Common myeloid progenitor, CD34-positive (primary cell): ENCODE measurements at regions not wholly inside any gene's neighbourhood (a gene's known extent, or its start where the extent isn't known, plus 50 kb on each side); places are given as distances from the start of the nearest gene placed in this dataset.

Source experiments
- CTCF ChIA-PET: fragments of 350-600 bp; sonication (Branson Sonifier 250); formaldehyde crosslinking; loops from one replicate; lab custom pipeline; 2021; ENCODE audit warnings: antibody characterized with exemption; lab: Charles Lee
- POLR2A ChIA-PET: fragments of 350-600 bp; sonication (Branson Sonifier 250); formaldehyde crosslinking; loops from one replicate; lab custom pipeline; 2021; ENCODE audit warnings: antibody characterized with exemption; lab: Charles Lee
- DNase-seq, 3 donors: peaks; one replicate each; pipeline versions ENCODE4 v3.0.0 to v3.0.0-alpha.2; 2013
- H3K27ac ChIP-seq, 2 experiments: 1 replicate in 1 of 2; 2 replicates in 1 of 2; pipeline ENCODE4 v1.7.0; 2013; ENCODE audit warnings: inconsistent platforms in 2 of 2, low read length in 2 of 2, mild to moderate bottlenecking in 2 of 2, low read depth in 1 of 2, moderate library complexity in 1 of 2; ENCODE audit not compliant: severe bottlenecking in 2 of 2, insufficient read depth in 1 of 2, poor library complexity in 1 of 2
- H3K27me3 ChIP-seq, 5 experiments: replicated peaks in 2 of 5; 1 replicate in 3 of 5; 2 replicates in 2 of 5; pipeline versions ENCODE4 v1.6.1 to v1.7.0; 2013; ENCODE audit warnings: low read length in 4 of 5, mild to moderate bottlenecking in 2 of 5, moderate library complexity in 2 of 5, inconsistent platforms in 1 of 5; ENCODE audit not compliant: insufficient read depth in 5 of 5, control insufficient read depth in 4 of 5
- H3K36me3 ChIP-seq, 4 experiments: 1 replicate in 2 of 4; 2 replicates in 2 of 4; pipeline versions ENCODE4 v1.6.1 to v1.7.0; 2013; ENCODE audit warnings: low read length in 3 of 4, control low read depth in 1 of 4, mild to moderate bottlenecking in 1 of 4; ENCODE audit not compliant: control insufficient read depth in 4 of 4, insufficient read depth in 4 of 4
- H3K4me1 ChIP-seq, 4 experiments: 1 replicate in 3 of 4; 2 replicates in 1 of 4; pipeline versions ENCODE4 v1.6.1 to v1.7.1; 2013; ENCODE audit warnings: low read length in 3 of 4, mild to moderate bottlenecking in 3 of 4, control low read depth in 1 of 4, inconsistent platforms in 1 of 4, moderate library complexity in 1 of 4; ENCODE audit not compliant: control insufficient read depth in 4 of 4, insufficient read depth in 4 of 4; ENCODE audit errors: control extremely low read depth in 1 of 4
- H3K4me3 ChIP-seq, 7 experiments: 1 replicate in 4 of 7; 2 replicates in 3 of 7; pipeline versions ENCODE4 v1.5.1 to v1.7.0; 2013; ENCODE audit warnings: mild to moderate bottlenecking in 7 of 7, low read length in 6 of 7, moderate library complexity in 6 of 7, inconsistent platforms in 2 of 7, low read depth in 2 of 7, control low read depth in 1 of 7; ENCODE audit not compliant: insufficient read depth in 4 of 7, control insufficient read depth in 1 of 7; ENCODE audit errors: extremely low read depth in 1 of 7
- H3K9me3 ChIP-seq, 5 experiments: 1 replicate in 4 of 5; 2 replicates in 1 of 5; pipeline versions ENCODE4 v1.6.1 to v1.7.1; 2013; ENCODE audit warnings: low read length in 4 of 5, mild to moderate bottlenecking in 2 of 5, inconsistent platforms in 1 of 5, low read depth in 1 of 5, moderate library complexity in 1 of 5; ENCODE audit not compliant: control insufficient read depth in 4 of 5, insufficient read depth in 2 of 5; ENCODE audit errors: control extremely low read depth in 1 of 5
- WGBS: methylation state at CpG from one replicate; pipeline ENCODE4 v1.1.5; 2013; ENCODE audit not compliant: insufficient coverage; 5-methylcytosine and 5-hydroxymethylcytosine counted together

DNA sequence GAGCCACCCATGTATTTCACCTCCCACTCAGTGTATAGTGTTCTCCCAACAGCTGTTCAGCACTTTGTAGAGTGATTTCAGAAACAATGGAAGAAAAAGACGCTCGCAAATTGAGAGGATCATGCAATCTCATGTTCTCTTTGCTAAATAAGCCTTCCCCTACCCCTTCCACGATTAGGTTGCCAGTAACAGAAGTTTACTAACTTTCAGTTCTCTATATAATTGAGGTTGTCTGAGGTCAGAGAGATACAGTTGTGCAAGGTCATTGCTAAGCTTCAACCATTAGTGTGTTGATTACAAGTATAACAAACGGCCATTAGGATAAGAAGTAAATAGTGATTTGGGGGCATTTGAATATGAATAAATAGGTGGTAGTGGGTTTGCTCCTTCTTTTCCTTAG is 99.6 kb downstream of the TUSC7 start:
- H3K27me3 ChIP-seq = no peaks in the 10 kb centered on the region
- no peaks in the 10 kb centered on the region for H3K36me3 ChIP-seq
- DNase-seq = no peak
- POLR2A ChIA-PET = no interaction called here
- no peak overlapping the region for H3K4me3 ChIP-seq
- H3K27ac ChIP-seq = no peak overlapping the region
- no peaks in the 10 kb centered on the region for H3K4me1 ChIP-seq
- 100% methylated on average over 3 of the region's 4 CpGs for WGBS
- no peaks in the 10 kb centered on the region for H3K9me3 ChIP-seq
- CTCF ChIA-PET = no interaction called here

DNA sequence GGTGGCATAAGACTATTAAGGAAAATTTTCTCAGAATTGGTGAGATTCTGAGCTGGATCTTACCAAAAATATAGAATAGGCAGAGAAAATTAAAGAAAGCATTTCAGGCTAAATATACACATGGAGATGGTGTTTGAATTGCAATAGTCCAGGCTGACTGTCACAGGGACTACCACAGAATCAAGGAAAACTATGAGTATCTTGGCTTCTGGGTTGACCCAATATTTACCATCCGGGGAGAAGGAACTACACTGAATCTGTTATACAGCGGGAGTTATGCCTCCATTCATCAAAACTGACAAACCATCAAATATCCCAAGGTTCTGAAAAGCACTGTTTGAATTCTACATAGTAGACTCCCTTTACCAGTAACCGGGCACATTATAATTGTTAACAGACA is 102.2 kb downstream of the TUSC7 start:
- 93% methylated on average over 2 of the region's 3 CpGs for WGBS
- no peak overlapping the region for H3K4me3 ChIP-seq
- no peaks in the 10 kb centered on the region for H3K4me1 ChIP-seq
- no peaks in the 10 kb centered on the region for H3K27me3 ChIP-seq
- no peaks in the 10 kb centered on the region for H3K9me3 ChIP-seq
- no peak overlapping the region for H3K27ac ChIP-seq
- DNase-seq = no peak
- H3K36me3 ChIP-seq = no peaks in the 10 kb centered on the region
- CTCF ChIA-PET = no interaction called here
- POLR2A ChIA-PET = no interaction called here

DNA sequence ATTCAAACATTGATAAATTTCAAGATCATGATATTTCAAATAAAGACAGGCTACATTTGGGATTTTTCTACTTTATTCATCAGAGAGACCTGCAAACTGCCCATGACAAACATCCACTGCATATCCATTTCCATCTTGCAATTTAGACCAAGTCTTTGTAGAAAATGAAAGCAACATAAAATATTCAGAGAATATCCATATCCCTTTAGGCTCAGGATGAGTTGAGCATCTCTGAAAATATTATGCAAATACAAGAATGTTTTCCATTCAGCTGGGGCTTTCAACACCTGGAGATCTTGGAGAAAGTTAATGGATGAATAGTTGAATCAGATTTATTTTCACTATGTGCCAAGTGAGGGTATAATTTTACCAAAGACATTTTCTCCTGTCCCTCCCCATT is 103.4 kb downstream of the TUSC7 start:
- Histone ChIP-seq H3K9me3 (no peaks in the 10 kb centered on the region), H3K4me3 (no peak overlapping the region), H3K4me1 (no peaks in the 10 kb centered on the region), H3K27ac (no peak overlapping the region), H3K27me3 (no peaks in the 10 kb centered on the region), H3K36me3 (no peaks in the 10 kb centered on the region)
- no peak for DNase-seq
- POLR2A ChIA-PET = no interaction called here
- CTCF ChIA-PET = no interaction called here

DNA sequence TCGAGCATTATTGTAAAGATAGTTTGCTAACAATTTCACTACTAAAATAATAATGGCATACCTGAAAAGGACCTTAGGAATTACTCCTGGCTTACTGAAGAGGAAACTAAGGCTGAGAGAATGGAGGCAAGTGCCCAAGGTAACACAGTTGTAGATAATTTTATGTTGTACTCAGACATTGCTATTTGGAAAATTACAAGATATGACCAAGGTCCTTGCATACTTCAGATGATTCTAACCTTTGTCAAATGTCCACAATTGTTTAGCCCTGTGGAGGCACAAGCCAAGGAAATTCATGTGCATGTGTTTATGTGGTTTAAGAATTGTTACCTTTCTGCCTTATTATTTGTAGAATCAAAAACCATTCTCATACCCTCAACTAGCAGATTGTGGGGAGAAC is 105.7 kb downstream of the TUSC7 start:
- no peak for DNase-seq
- no CpG with 5 or more reads among the region's 1 CpG for WGBS
- ChIA-PET POLR2A (no interaction called here), CTCF (no interaction called here)
- Histone ChIP-seq H3K4me3 (no peak overlapping the region), H3K36me3 (no peaks in the 10 kb centered on the region), H3K4me1 (no peaks in the 10 kb centered on the region), H3K27ac (no peak overlapping the region), H3K9me3 (no peaks in the 10 kb centered on the region), H3K27me3 (peaks cover 0 to 2% (median 0%) of the 10 kb centered on the region in 5 experiments)

DNA sequence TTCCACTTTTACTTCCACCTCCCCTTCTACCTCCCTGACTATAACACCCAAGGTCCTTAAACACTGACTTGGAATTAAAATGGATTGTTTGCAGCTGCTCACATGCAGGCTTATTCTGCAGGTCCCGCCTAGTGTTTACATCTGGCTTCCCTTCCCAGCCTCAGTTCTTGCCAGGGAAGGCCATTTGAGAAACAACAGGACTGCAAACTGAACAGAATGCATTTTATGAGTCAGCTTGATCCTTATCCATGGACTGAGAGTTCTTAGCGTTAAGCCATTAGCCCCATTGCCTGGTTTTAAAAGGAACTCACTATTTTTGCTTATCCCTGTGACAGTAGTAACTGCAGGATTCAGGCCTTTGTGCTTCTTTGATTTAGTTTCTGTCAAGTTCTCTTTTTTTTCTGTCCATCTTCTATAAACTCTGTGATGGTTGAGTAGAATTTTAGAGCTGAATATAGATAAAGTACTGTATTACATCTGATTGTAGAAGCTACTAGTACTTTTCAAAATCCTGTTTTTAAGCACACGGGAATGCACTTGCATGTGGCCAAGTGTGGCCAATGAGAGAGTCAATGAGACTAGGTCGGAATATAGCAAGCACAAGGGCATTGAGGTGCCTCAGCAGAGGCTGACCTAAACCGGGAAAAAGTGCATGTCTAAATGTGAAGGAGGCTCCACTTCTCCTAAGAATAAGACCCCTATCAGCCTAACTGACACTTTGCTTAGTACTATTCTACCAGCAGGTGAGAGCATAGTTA is 106.4 kb downstream of the TUSC7 start:
- H3K36me3 ChIP-seq = no peaks in the 10 kb centered on the region
- H3K4me1 ChIP-seq = no peaks in the 10 kb centered on the region
- H3K27ac ChIP-seq = no peak overlapping the region
- ChIA-PET POLR2A (no interaction called here), CTCF (no interaction called here)
- 71% methylated on average over 4 of the region's 5 CpGs for WGBS
- H3K9me3 ChIP-seq = no peaks in the 10 kb centered on the region
- H3K27me3 ChIP-seq = peaks cover 0 to 2% (median 0%) of the 10 kb centered on the region in 5 experiments
- DNase-seq = no peak
- H3K4me3 ChIP-seq = no peak overlapping the region

GRCh38 chr3:116821371-116821770 is 111.8 kb downstream of the TUSC7 start:
- CTCF ChIA-PET = no interaction called here
- Histone ChIP-seq H3K9me3 (no peaks in the 10 kb centered on the region), H3K4me3 (no peak overlapping the region), H3K27me3 (peaks cover 0 to 2% (median 0%) of the 10 kb centered on the region in 5 experiments), H3K27ac (no peak overlapping the region), H3K36me3 (no peaks in the 10 kb centered on the region), H3K4me1 (no peaks in the 10 kb centered on the region)
- no peak for DNase-seq
- POLR2A ChIA-PET = no interaction called here
- no CpG with 5 or more reads among the region's 1 CpG for WGBS

- H3K27me3 ChIP-seq = peaks cover 0 to 2% (median 0%) of the 10 kb centered on the region in 5 experiments
- WGBS = no CpG with 5 or more reads among the region's 1 CpG
- DNase-seq = no peak
- ChIA-PET POLR2A (no interaction called here), CTCF (no interaction called here)
- no peak overlapping the region for H3K4me3 ChIP-seq
- H3K36me3 ChIP-seq = no peaks in the 10 kb centered on the region
- no peaks in the 10 kb centered on the region for H3K4me1 ChIP-seq
- H3K9me3 ChIP-seq = no peaks in the 10 kb centered on the region
- H3K27ac ChIP-seq = no peak overlapping the region
These were observed 114.6 kb downstream of the TUSC7 start for GRCh38 chr3:116824208-116824607.
